PC-3 (cell line): ENCODE measurements at regions not wholly inside any gene's neighbourhood (a gene's known extent, or its start where the extent isn't known, plus 50 kb on each side); places are given as distances from the start of the nearest gene placed in this dataset.
"Not testable (repeated sequence)": the region's sequence is repeated elsewhere in the genome, so short reads cannot be mapped to it uniquely, and the experiment has no call there.

Experiments
- ATAC-seq: fragments of 200-7000 bp; cut with Tn5 transposase; 2 replicates; pipeline ENCODE4 v1.9.1; 2020; ENCODE audit warnings: mild to moderate bottlenecking, moderate library complexity
- BruUV-seq: library from RNA; stranded (reverse); fragments of 400-500 nt; replicated peaks from 2 replicates; lab custom pipeline; 2021; lab: Mats Ljungman, UMichigan
- CTCF ChIA-PET: fragments of 300-600 bp; sonication (Branson Sonifier 250); formaldehyde crosslinking; loops from one replicate; lab custom pipeline; 2022; ENCODE audit warnings: antibody characterized with exemption; lab: Charles Lee
- POLR2A ChIA-PET: fragments of 300-600 bp; sonication (Branson Sonifier 250); formaldehyde crosslinking; loops from one replicate; lab custom pipeline; 2022; ENCODE audit warnings: antibody characterized with exemption; ENCODE audit not compliant: unreplicated experiment; lab: Charles Lee
- DNase-seq: peaks from one replicate; pipeline ENCODE4 v3.0.0-alpha.2; 2015
- H2AFZ ChIP-seq: fragments of 300-600 bp; sonication (generic); 2 replicates; pipeline ENCODE4 v1.6.0; 2016; ENCODE audit warnings: antibody characterized with exemption, low read length
- H3F3A ChIP-seq: fragments of 300-600 bp; sonication (generic); one replicate; pipeline ENCODE4 v1.6.0; 2017; ENCODE audit warnings: antibody characterized with exemption, low read length, control low read depth, mild to moderate bottlenecking; ENCODE audit not compliant: unreplicated experiment
- H3K27ac ChIP-seq: fragments of 300-600 bp; sonication (generic); 2 replicates; pipeline ENCODE4 v1.5.1; 2016; ENCODE audit warnings: mild to moderate bottlenecking, low read length
- H3K27me3 ChIP-seq: fragments of 300-600 bp; sonication (generic); 2 replicates; pipeline ENCODE4 v1.6.1; 2016; ENCODE audit warnings: low read length, mixed read lengths
- H3K36me3 ChIP-seq: fragments of 300-600 bp; sonication (generic); 2 replicates; pipeline ENCODE4 v1.6.1; 2016; ENCODE audit warnings: low read depth, mixed run types, low read length, mixed read lengths
- H3K4me1 ChIP-seq: fragments of 300-600 bp; sonication (generic); 2 replicates; pipeline ENCODE4 v1.5.1; 2016; ENCODE audit warnings: low read length; ENCODE audit not compliant: insufficient read depth
- H3K4me2 ChIP-seq: fragments of 300-600 bp; sonication (generic); 2 replicates; pipeline ENCODE4 v1.6.0; 2016; ENCODE audit warnings: low read length
- H3K4me3 ChIP-seq: fragments of 300-600 bp; sonication (generic); 2 replicates; pipeline ENCODE4 v1.5.1; 2016; ENCODE audit warnings: mild to moderate bottlenecking, low read length, mixed read lengths
- H3K79me2 ChIP-seq: fragments of 300-600 bp; sonication (generic); 2 replicates; pipeline ENCODE4 v1.6.1; 2017; ENCODE audit warnings: low read length, mixed read lengths
- H3K9ac ChIP-seq: fragments of 300-600 bp; sonication (generic); 2 replicates; pipeline ENCODE4 v1.6.0; 2016; ENCODE audit warnings: mild to moderate bottlenecking, low read length
- H3K9me2 ChIP-seq: fragments of 300-600 bp; sonication (generic); replicated peaks from 2 replicates; pipeline ENCODE4 v1.6.1; 2016; ENCODE audit warnings: mixed run types, low read length, mixed read lengths
- H3K9me3 ChIP-seq: fragments of 300-600 bp; sonication (generic); 2 replicates; pipeline ENCODE4 v1.6.1; 2016; ENCODE audit warnings: low read length, mixed read lengths
- H4K20me1 ChIP-seq: fragments of 300-600 bp; sonication (generic); 2 replicates; pipeline ENCODE4 v1.6.1; 2016; ENCODE audit warnings: low read length, mixed read lengths
- CTCF ChIP-seq: fragments of 300-600 bp; sonication (generic); conservative IDR thresholded peaks from 2 replicates; pipeline ENCODE4 v1.5.1; 2017; ENCODE audit warnings: antibody characterized with exemption, low read depth, mild to moderate bottlenecking, low read length
- EZH2 ChIP-seq: fragments of 300-600 bp; sonication (generic); IDR thresholded peaks from one replicate; pipeline ENCODE4 v1.6.1; 2017; ENCODE audit warnings: antibody characterized with exemption, mild to moderate bottlenecking, low read length; ENCODE audit not compliant: unreplicated experiment
- EZH2phosphoT487 ChIP-seq: fragments of 300-600 bp; sonication (generic); IDR thresholded peaks from 2 replicates; pipeline ENCODE4 v1.6.1; 2018; ENCODE audit warnings: mild to moderate bottlenecking, antibody characterized with exemption, low read length, borderline replicate concordance
- intact Hi-C: fragments of 100-400 bp; cut with micrococcal nuclease; formaldehyde crosslinking; loops from 2 replicates; pipeline ENCODE4 v1.9.0; 2023

DNA sequence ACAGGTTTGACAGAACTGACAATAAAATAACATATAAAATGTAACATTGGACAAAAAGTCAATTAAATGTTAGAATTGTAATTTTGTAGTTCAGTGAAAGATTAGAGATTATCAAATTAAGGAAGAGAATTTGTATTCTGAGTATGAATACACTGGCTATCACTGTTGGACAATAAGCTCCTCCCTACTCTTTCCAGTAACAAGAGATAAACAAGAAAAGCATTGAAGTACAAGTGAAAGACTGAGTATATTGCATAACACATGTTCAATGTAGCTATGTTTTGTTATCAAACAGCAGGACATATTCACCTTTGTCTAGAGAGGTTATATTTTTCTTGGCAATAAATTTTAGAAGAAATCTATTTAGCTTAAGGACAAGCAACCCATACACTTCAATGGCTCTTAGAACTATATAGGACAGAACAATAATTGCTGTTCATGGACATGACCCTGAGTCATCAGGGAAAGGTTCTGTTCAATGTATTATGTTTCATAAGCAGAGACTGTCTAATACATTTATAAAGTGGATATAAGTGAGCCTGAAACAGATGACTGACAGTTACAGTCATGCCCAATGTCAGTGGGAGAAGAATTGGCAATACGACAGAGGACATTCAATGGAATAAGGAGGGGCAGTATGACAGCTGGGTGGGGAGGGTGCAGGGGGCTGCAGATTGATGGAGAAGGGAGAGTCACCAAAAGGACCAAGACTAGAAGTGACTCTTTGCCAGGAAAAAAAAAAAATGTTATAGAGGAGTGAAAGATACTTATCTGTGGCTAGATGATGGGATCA, 520.4 kb downstream of the FRK start:
- Histone ChIP-seq H3K4me3 (no peak overlapping the region), H3K27ac (no peak overlapping the region), H3K27me3 (no peaks in the 10 kb centered on the region), H3K36me3 (no peaks in the 10 kb centered on the region), H3K9ac (no peak overlapping the region), H4K20me1 (no peaks in the 10 kb centered on the region), H3K4me1 (no peaks in the 10 kb centered on the region), H2AFZ (no peak overlapping the region), H3K9me3 (no peaks in the 10 kb centered on the region), H3F3A (no peaks in the 10 kb centered on the region), H3K79me2 (no peaks in the 10 kb centered on the region), H3K4me2 (no peak overlapping the region), H3K9me2 (no peaks in the 10 kb centered on the region)
- POLR2A ChIA-PET, result no interaction called here
- intact Hi-C loops, result no loop called here
- ATAC-seq (no peak), DNase-seq (no peak)
- TF ChIP-seq EZH2phosphoT487 (no peak), CTCF (no peak)
- CTCF ChIA-PET, result no interaction called here
- no TSS peak for BruUV-seq

DNA sequence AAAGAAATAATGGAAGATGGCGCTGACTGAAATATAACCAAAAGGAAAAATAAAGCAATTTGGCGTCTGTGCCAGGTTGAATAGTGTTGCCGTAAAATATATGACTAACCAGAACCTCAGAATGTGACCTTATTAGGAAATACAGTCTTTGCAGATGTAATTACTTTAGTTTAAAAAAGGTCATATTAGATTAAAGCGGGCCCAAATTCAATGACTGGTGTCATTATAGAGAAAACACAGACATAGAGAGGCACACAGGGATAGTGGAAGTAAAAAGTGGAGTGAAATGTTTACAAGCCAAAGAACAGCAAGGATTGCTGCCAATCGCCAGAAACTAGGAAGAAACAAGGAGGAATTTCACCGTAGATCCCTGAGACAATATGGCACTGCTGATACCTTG, 521.2 kb downstream of the FRK start:
- Histone ChIP-seq H3K4me1 (no peaks in the 10 kb centered on the region), H3K36me3 (no peaks in the 10 kb centered on the region), H3K9ac (no peak overlapping the region), H3K27me3 (no peaks in the 10 kb centered on the region), H3K9me3 (no peaks in the 10 kb centered on the region), H3K4me2 (no peak overlapping the region), H3K79me2 (no peaks in the 10 kb centered on the region), H3K9me2 (no peaks in the 10 kb centered on the region), H3K4me3 (no peak overlapping the region), H2AFZ (no peak overlapping the region), H3K27ac (no peak overlapping the region), H4K20me1 (no peaks in the 10 kb centered on the region), H3F3A (no peaks in the 10 kb centered on the region)
- ChIA-PET POLR2A (no interaction called here), CTCF (no interaction called here)
- BruUV-seq, result no TSS peak
- DNase-seq (no peak), ATAC-seq (no peak)
- TF ChIP-seq CTCF (no peak), EZH2 (no peak), EZH2phosphoT487 (no peak)
- intact Hi-C loops, result no loop called here

DNA sequence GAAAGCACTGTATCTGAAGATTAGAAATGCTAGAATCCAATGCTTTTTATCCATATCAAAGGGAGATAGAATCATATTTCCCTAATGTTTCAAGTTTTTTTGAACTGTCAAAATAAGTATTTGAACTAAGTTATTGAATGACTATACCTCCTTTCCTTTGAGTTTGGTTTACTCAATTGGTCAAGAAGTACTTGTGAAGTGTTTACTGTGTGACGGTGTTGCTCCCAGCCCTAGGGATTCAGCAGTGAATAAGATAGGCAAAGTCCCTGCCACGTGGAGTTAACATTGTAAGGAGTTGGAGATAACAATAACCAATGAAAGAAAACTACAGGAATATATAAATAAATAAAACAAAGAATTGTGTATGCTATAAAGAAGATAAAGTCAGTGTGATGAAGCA, 535.9 kb downstream of the FRK start:
- Histone ChIP-seq H2AFZ (no peak overlapping the region), H3K27me3 (no peaks in the 10 kb centered on the region), H4K20me1 (no peaks in the 10 kb centered on the region), H3K79me2 (no peaks in the 10 kb centered on the region), H3K36me3 (no peaks in the 10 kb centered on the region), H3K4me2 (no peak overlapping the region), H3K9ac (no peak overlapping the region), H3K4me1 (no peaks in the 10 kb centered on the region), H3F3A (no peaks in the 10 kb centered on the region), H3K27ac (no peak overlapping the region), H3K9me3 (no peaks in the 10 kb centered on the region), H3K4me3 (no peak overlapping the region), H3K9me2 (no peaks in the 10 kb centered on the region)
- ChIA-PET POLR2A (no interaction called here), CTCF (no interaction called here)
- ATAC-seq (no peak), DNase-seq (no peak)
- intact Hi-C loops, result no loop called here
- no peak for TF ChIP-seq CTCF
- no peak for TF ChIP-seq EZH2phosphoT487
- TF ChIP-seq EZH2, result no peak
- no TSS peak for BruUV-seq

DNA sequence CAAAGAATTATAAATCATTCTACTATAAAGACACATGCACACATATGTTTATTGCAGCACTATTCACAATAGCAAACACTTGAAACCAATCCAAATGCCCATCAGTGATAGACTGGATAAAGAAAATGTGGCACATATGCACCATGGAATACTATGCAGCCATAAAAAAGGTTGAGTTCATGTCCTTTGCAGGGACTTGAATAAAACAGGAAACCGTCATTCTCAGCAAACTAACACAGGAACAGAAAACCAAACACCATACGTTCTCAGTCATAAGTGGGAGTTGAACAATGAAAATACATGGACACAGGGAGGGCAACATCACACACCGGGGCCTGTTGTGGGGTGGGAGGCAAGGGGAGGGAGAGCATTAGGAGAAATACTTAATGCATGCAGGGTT, 538.9 kb downstream of the FRK start:
- H3K9me2 ChIP-seq, H3K9ac ChIP-seq, H3K79me2 ChIP-seq, H2AFZ ChIP-seq, H3K27me3 ChIP-seq, H3K9me3 ChIP-seq, DNase-seq, H3K4me3 ChIP-seq, H3K36me3 ChIP-seq, intact Hi-C loops, H3K27ac ChIP-seq, H3K4me1 ChIP-seq, H3K4me2 ChIP-seq, BruUV-seq, POLR2A ChIA-PET, H3F3A ChIP-seq, H4K20me1 ChIP-seq, ATAC-seq, CTCF ChIA-PET: not testable (repeated sequence)
